ENCODE measurements at regions not wholly inside any gene's neighbourhood (a gene's known extent, or its start where the extent isn't known, plus 50 kb on each side); places are given as distances from the start of the nearest gene placed in this dataset.

DNA sequence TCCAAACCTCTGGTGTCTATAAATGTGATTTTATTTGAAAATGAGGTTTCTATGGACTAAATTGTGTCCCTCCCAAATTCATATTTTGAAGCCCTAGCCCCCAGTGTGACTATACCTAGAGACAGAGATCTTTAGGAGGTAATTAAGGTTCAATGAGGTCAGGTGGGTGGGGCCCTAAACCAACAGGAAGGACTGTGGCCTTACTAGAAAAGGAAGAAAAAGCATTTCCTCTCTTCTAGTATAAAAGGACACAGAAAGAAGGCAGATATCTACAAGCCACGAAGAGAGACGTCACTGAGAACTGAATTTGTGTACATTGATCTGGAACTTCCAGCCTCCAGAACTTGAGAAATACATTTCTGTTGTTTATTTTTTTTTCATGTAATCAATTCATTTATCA, 123.1 kb upstream of the RUNX1 start:
- H3K4me3 ChIP-seq (replicated peaks; ENCODE audit: low read depth, low read length): no peak overlapping the region
- TF ChIP-seq, protein P1, sequence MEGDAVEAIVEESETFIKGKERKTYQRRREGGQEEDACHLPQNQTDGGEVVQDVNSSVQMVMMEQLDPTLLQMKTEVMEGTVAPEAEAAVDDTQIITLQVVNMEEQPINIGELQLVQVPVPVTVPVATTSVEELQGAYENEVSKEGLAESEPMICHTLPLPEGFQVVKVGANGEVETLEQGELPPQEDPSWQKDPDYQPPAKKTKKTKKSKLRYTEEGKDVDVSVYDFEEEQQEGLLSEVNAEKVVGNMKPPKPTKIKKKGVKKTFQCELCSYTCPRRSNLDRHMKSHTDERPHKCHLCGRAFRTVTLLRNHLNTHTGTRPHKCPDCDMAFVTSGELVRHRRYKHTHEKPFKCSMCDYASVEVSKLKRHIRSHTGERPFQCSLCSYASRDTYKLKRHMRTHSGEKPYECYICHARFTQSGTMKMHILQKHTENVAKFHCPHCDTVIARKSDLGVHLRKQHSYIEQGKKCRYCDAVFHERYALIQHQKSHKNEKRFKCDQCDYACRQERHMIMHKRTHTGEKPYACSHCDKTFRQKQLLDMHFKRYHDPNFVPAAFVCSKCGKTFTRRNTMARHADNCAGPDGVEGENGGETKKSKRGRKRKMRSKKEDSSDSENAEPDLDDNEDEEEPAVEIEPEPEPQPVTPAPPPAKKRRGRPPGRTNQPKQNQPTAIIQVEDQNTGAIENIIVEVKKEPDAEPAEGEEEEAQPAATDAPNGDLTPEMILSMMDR (IDR thresholded peaks at IDR 0.05; ENCODE audit: low read depth, low read length, missing control alignments): no peak
- DNase-seq (ENCODE audit: extremely low read depth, low read depth): no peak

DNA sequence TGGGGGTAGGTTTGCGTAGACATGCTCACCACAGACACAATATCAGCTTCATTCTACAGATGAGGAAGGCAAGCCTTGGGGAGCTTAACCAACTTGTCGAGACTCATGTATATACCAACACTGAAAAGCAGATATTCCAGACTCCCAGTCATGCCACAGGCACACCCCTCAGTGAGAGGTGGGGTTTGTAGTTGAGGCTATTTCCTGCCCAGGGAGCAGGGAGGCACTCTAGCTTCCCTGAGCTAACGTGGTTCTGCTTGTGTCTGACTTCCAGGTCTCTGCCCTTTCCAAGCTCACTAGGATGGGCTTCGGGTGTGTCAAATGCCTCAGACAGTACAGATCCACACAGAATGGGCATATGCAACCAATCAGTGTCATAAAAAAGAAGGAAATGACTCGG, 122.3 kb upstream of the RUNX1 start:
- no peak overlapping the region for H3K4me3 ChIP-seq (replicated peaks; ENCODE audit: low read depth, low read length)
- TF ChIP-seq, protein P1 (IDR thresholded peaks at IDR 0.05; ENCODE audit: low read depth, low read length, missing control alignments): no peak

DNA sequence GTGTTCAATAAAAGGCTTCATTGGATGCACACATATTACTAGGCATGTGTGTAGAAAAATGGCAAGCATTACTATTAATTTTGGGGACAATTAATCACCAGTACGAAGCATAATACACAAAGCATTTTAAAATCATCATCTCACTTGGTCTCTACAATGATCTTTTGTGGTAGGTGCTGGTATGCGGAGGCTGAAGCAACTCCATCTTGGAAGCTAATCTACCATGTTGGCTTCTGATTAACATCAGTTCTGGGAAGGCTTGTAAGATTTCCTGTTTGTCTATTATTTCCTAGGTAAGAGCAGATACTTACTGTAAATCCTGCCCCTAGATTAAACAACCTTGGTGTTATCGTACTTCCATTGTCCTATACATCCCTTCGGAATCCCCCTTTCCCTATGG, 121.7 kb upstream of the RUNX1 start:
- TF ChIP-seq, protein P1 (IDR thresholded peaks at IDR 0.05; ENCODE audit: low read depth, low read length, missing control alignments): no peak
- H3K4me3 ChIP-seq (replicated peaks; ENCODE audit: low read depth, low read length): no peak overlapping the region
- no peak for DNase-seq (ENCODE audit: extremely low read depth, low read depth)

More for the DNA sequence above, 122.3 kb upstream of the RUNX1 start:
- DNase-seq (ENCODE audit: extremely low read depth, low read depth): no peak

DNA sequence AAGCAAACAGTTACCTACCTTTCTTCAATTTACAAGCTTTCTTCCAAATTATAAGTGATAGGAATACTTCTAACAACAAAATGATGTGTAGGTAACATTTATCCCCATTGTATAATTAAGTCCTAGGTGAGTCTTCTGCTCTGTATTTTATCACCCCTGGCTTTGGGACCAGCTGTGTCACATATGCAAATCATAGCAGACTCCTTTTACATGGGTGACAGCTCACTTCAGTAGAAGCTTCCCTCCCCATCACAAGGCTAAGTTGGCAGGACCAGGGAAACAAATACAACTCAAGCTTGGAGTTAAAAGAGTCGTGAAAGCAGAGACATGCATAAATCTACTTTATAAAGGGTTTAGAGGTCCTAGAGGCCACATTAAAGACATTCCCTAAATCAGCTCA, 121.1 kb upstream of the RUNX1 start:
- DNase-seq (ENCODE audit: extremely low read depth, low read depth): no peak
- H3K4me3 ChIP-seq (replicated peaks; ENCODE audit: low read depth, low read length): no peak overlapping the region
- TF ChIP-seq, protein P1 (IDR thresholded peaks at IDR 0.05; ENCODE audit: low read depth, low read length, missing control alignments): no peak

DNA sequence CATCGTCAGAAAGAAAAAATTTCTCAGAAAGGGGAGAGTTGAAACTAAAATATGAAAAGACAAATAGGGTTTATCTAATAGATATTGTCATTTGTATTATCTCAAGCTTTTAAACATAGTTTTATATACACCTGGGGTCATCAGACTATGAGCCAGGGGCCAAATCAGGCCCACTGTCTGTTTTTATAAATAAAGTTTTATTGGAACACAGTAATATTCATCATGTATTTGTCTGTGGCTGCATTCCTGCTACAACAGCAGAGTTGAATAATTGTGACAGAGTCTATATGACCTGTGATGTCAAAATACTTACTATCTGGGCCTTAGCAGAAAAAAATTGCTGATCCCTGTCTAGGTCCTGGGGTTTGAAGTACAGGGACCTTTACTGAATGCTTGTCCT, 120.5 kb upstream of the RUNX1 start:
- H3K4me3 ChIP-seq (replicated peaks; ENCODE audit: low read depth, low read length): no peak overlapping the region
- no peak for DNase-seq (ENCODE audit: extremely low read depth, low read depth)
- TF ChIP-seq, protein P1 (IDR thresholded peaks at IDR 0.05; ENCODE audit: low read depth, low read length, missing control alignments): no peak

DNA sequence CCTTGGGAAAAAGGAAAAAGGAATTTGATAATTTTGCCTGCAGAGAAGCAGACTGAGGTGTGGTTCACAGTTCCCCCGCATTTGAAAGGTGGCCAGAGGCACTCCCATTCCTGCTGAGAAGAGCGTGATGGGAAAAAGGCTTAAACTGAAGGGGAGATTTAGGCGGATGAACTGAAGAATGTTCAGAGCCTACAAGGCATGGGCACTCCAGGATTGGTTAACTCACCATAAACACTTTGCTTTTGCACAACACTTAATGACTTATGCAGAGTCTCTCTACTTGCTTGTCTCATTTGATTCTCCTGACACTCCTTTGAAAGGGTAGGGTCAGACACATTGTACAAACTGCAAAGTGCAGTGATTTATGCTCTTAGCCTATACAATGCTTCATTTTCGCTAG, 119.6 kb upstream of the RUNX1 start:
- no peak for DNase-seq (ENCODE audit: extremely low read depth, low read depth)
- TF ChIP-seq, protein P1 (IDR thresholded peaks at IDR 0.05; ENCODE audit: low read depth, low read length, missing control alignments): no peak
- no peak overlapping the region for H3K4me3 ChIP-seq (replicated peaks; ENCODE audit: low read depth, low read length)

DNA sequence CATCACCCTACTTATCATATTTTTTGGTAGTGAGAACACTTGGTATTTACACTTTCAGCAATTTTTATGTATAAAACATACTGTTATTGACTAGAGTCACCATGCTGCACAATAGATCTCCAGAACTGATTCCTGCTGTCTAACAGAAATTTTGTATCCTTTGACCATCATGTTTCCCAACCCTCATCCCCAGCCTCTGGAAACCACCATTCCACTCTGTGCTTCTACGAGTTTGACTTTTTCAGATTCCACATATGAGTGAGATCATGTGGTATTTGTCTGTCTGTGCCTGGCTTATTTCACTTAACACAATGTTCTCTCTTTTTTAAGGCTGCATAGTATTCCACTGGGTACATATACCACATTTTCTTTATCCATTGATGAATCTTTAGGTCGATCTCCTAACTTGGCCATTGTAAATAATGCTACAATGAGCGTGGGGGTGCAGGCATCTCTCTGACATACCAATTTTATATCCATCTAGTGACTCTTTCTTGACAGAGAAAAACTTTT, 115.9 kb upstream of the RUNX1 start:
- no peak overlapping the region for H3K4me3 ChIP-seq (replicated peaks; ENCODE audit: low read depth, low read length)
- no peak for DNase-seq (ENCODE audit: extremely low read depth, low read depth)
- TF ChIP-seq, protein P1 (IDR thresholded peaks at IDR 0.05; ENCODE audit: low read depth, low read length, missing control alignments): no peak

All from HFF-Myc (cell line).